HL-60 (cell line): ENCODE measurements at regions not wholly inside any gene's neighbourhood (a gene's known extent, or its start where the extent isn't known, plus 50 kb on each side); places are given as distances from the start of the nearest gene placed in this dataset.

Experiments used
- GABPA ChIP-seq: IDR thresholded peaks from 2 replicates; pipeline ENCODE4 v1.6.1; 2012; ENCODE audit warnings: low read depth
- POLR2AphosphoS5 ChIP-seq: IDR thresholded peaks from 2 replicates; pipeline ENCODE4 v1.6.1; 2012; ENCODE audit warnings: low read depth
- SPI1 ChIP-seq: IDR thresholded peaks from 2 replicates; pipeline ENCODE4 v1.6.1; 2012; ENCODE audit warnings: low read depth, mild to moderate bottlenecking, borderline replicate concordance
- TF ChIP-seq, protein P1 (sequence below): IDR thresholded peaks from 2 replicates; pipeline ENCODE4 v1.6.1; 2012; ENCODE audit warnings: low read depth; ENCODE audit not compliant: insufficient replicate concordance
- TF ChIP-seq, protein P2 (sequence below): IDR thresholded peaks from one replicate; pipeline ENCODE4 v1.5.1; 2011; ENCODE audit warnings: low read length, control low read depth, inconsistent platforms; ENCODE audit not compliant: insufficient read depth

GRCh38 chr5:68793993-68794392 lies 299.8 kb upstream of the SLC30A5 start:
- TF ChIP-seq, protein P1, sequence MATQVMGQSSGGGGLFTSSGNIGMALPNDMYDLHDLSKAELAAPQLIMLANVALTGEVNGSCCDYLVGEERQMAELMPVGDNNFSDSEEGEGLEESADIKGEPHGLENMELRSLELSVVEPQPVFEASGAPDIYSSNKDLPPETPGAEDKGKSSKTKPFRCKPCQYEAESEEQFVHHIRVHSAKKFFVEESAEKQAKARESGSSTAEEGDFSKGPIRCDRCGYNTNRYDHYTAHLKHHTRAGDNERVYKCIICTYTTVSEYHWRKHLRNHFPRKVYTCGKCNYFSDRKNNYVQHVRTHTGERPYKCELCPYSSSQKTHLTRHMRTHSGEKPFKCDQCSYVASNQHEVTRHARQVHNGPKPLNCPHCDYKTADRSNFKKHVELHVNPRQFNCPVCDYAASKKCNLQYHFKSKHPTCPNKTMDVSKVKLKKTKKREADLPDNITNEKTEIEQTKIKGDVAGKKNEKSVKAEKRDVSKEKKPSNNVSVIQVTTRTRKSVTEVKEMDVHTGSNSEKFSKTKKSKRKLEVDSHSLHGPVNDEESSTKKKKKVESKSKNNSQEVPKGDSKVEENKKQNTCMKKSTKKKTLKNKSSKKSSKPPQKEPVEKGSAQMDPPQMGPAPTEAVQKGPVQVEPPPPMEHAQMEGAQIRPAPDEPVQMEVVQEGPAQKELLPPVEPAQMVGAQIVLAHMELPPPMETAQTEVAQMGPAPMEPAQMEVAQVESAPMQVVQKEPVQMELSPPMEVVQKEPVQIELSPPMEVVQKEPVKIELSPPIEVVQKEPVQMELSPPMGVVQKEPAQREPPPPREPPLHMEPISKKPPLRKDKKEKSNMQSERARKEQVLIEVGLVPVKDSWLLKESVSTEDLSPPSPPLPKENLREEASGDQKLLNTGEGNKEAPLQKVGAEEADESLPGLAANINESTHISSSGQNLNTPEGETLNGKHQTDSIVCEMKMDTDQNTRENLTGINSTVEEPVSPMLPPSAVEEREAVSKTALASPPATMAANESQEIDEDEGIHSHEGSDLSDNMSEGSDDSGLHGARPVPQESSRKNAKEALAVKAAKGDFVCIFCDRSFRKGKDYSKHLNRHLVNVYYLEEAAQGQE, result no peak
- TF ChIP-seq, protein P2, sequence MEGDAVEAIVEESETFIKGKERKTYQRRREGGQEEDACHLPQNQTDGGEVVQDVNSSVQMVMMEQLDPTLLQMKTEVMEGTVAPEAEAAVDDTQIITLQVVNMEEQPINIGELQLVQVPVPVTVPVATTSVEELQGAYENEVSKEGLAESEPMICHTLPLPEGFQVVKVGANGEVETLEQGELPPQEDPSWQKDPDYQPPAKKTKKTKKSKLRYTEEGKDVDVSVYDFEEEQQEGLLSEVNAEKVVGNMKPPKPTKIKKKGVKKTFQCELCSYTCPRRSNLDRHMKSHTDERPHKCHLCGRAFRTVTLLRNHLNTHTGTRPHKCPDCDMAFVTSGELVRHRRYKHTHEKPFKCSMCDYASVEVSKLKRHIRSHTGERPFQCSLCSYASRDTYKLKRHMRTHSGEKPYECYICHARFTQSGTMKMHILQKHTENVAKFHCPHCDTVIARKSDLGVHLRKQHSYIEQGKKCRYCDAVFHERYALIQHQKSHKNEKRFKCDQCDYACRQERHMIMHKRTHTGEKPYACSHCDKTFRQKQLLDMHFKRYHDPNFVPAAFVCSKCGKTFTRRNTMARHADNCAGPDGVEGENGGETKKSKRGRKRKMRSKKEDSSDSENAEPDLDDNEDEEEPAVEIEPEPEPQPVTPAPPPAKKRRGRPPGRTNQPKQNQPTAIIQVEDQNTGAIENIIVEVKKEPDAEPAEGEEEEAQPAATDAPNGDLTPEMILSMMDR, result no peak
- TF ChIP-seq POLR2AphosphoS5 (no peak), SPI1 (no peak), GABPA (no peak)
